Mucosa of descending colon (tissue), 3 donors: ENCODE measurements at regions not wholly inside any gene's neighbourhood (a gene's known extent, or its start where the extent isn't known, plus 50 kb on each side); places are given as distances from the start of the nearest gene placed in this dataset.

Source experiments
- ATAC-seq: fragments of 200-7000 bp; cut with Tn5 transposase; one replicate; pipeline ENCODE4 v1.9.1; 2020; ENCODE audit warnings: mild to moderate bottlenecking, moderate library complexity
- DNase-seq, 3 donors: peaks; one replicate each; pipeline ENCODE4 v3.0.0-alpha.2; 2020
- H3K36me3 ChIP-seq: fragments of 200-600 bp; one replicate; pipeline ENCODE4 v1.8.0; 2021; ENCODE audit warnings: low read depth, mild to moderate bottlenecking
- H3K4me1 ChIP-seq: fragments of 200-600 bp; one replicate; pipeline ENCODE4 v1.8.0; 2021; ENCODE audit warnings: low read depth, mild to moderate bottlenecking
- H3K4me3 ChIP-seq: fragments of 200-600 bp; one replicate; pipeline ENCODE4 v1.8.0; 2021; ENCODE audit warnings: mild to moderate bottlenecking
- H3K9me3 ChIP-seq: fragments of 200-600 bp; one replicate; pipeline ENCODE4 v1.8.0; 2021; ENCODE audit warnings: mild to moderate bottlenecking
- CTCF ChIP-seq: fragments of 200-600 bp; IDR thresholded peaks from one replicate; pipeline ENCODE4 v1.8.0; 2022; ENCODE audit warnings: antibody characterized with exemption, mild to moderate bottlenecking
- intact Hi-C, 2 donors: fragments of 100-400 bp; cut with DNase I in 1 of 2; cut with micrococcal nuclease in 1 of 2; formaldehyde crosslinking; loops; one replicate each; pipeline versions ENCODE4 v1.11.0 to v1.11.1; 2022; cut with DNase I, micrococcal nuclease
- donor health status: DM: no; HTN: no; CAD: no; lungs with moderate emphysema.
- donor health status: DM: no; HTN: no; CAD: no.
- donor health status: DM: no; HTN: yes; CAD: no.

GRCh38 chr3:120503727-120504616 is 53.2 kb upstream of the FSTL1 start:
- TF ChIP-seq CTCF = no peak

GRCh38 chr3:120502116-120502515 is 51.3 kb upstream of the FSTL1 start:
- no peak for TF ChIP-seq CTCF
- DNase-seq = no peak
- ATAC-seq = no peak

More at GRCh38 chr3:120503727-120504616, 53.2 kb upstream of the FSTL1 start:
- DNase-seq = no peak
- Histone ChIP-seq H3K4me3 (no peak overlapping the region), H3K36me3 (no peaks in the 10 kb centered on the region), H3K9me3 (no peaks in the 10 kb centered on the region), H3K4me1 (no peaks in the 10 kb centered on the region)
- no peak for ATAC-seq
- intact Hi-C loops = no loop called here

More at GRCh38 chr3:120502116-120502515, 51.3 kb upstream of the FSTL1 start:
- Histone ChIP-seq H3K4me1 (no peaks in the 10 kb centered on the region), H3K4me3 (no peak overlapping the region), H3K36me3 (no peaks in the 10 kb centered on the region), H3K9me3 (no peaks in the 10 kb centered on the region)
- intact Hi-C loops = no loop called here
